Thyroid gland (tissue), 4 donors: ENCODE measurements at regions not wholly inside any gene's neighbourhood (a gene's known extent, or its start where the extent isn't known, plus 50 kb on each side); places are given as distances from the start of the nearest gene placed in this dataset.

Experiments used
- DNase-seq, 2 donors: peaks; one replicate each; pipeline ENCODE4 v3.0.0-alpha.2; 2019
- H3K27ac ChIP-seq, 3 donors: fragments of 200-600 bp; sonication (generic); 1 replicate in 2 of 3; 2 replicates in 1 of 3; pipeline ENCODE4 v1.5.1; 2016 to 2019; ENCODE audit warnings: mild to moderate bottlenecking in 1 of 3, moderate library complexity in 1 of 3
- H3K27me3 ChIP-seq: fragments of 200-600 bp; sonication (generic); one replicate; pipeline ENCODE4 v1.5.1; 2019
- H3K36me3 ChIP-seq, 2 donors: fragments of 200-600 bp; sonication (generic); one replicate each; pipeline ENCODE4 v1.5.1; 2016 to 2019
- H3K4me1 ChIP-seq, 2 donors: fragments of 200-600 bp; sonication (generic); one replicate each; pipeline ENCODE4 v1.5.1; 2017 to 2019
- H3K4me3 ChIP-seq, 3 donors: fragments of 200-600 bp; sonication (generic); replicated peaks in 1 of 3; 1 replicate in 2 of 3; 2 replicates in 1 of 3; pipeline ENCODE4 v1.5.1; 2016; ENCODE audit warnings: mild to moderate bottlenecking in 1 of 3
- H3K9me3 ChIP-seq: fragments of 200-600 bp; sonication (generic); one replicate; pipeline ENCODE4 v1.5.1; 2017
- POLR2A ChIP-seq, 2 donors: fragments of 450-650 bp; IDR thresholded peaks; one replicate each; pipeline ENCODE4 v1.6.1; 2017; ENCODE audit warnings: antibody characterized with exemption in 2 of 2, mild to moderate bottlenecking in 2 of 2, moderate library complexity in 1 of 2
- WGBS, 2 donors: methylation state at CpG; one replicate each; pipeline ENCODE4 v1.1.5; 2017; 5-methylcytosine and 5-hydroxymethylcytosine counted together
- intact Hi-C: fragments of 100-400 bp; cut with DNase I; formaldehyde crosslinking; loops from one replicate; pipeline ENCODE4 v1.15.1; 2023
- TF ChIP-seq, protein P1 (sequence below), 6 experiments: fragments of 200-600 bp in 3 of 6; fragments of 450-650 bp in 3 of 6; sonication (generic) in 3 of 6; IDR thresholded peaks; one replicate each; pipeline ENCODE4 v1.5.1; 2016 to 2019; ENCODE audit warnings: antibody characterized with exemption in 6 of 6, mild to moderate bottlenecking in 2 of 6, inconsistent platforms in 1 of 6, moderate library complexity in 1 of 6

DNA sequence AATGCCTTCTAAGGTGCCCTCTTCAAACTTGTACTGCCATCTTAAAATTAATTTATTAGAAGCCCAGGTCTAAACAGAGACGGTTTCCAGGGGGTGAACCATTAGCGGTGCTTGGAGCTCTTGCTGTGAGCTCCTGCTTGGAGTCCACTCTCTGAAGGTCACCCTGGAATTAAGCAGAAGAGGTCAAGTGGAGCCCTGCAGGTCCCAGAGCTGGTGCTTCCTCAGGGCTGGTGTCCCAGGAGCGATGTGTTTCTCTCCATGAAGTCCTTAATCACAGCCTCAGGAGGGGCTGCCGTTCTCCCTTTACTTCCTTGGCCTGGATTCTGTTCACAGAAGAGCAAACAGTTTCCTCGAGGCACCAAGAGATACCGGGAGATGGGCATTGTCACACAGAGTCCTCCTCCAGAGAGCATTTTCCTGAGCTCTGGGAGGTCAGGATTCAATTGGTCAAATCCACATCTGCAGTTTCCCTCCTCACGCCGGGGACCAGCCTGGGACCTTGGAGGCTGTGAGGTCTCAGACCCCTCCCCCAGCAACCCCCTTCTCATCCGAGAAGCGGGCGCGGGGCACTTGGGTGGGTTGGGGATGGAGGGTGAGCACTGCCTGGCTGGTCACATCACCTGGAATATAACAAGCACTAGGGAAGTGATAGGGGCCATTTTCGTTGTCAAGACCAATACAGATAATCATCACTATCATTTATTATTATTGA is 310.4 kb downstream of the AJAP1 start:
- TF ChIP-seq POLR2A (IDR thresholded peaks at IDR 0.05), result no peak
- TF ChIP-seq, protein P1, sequence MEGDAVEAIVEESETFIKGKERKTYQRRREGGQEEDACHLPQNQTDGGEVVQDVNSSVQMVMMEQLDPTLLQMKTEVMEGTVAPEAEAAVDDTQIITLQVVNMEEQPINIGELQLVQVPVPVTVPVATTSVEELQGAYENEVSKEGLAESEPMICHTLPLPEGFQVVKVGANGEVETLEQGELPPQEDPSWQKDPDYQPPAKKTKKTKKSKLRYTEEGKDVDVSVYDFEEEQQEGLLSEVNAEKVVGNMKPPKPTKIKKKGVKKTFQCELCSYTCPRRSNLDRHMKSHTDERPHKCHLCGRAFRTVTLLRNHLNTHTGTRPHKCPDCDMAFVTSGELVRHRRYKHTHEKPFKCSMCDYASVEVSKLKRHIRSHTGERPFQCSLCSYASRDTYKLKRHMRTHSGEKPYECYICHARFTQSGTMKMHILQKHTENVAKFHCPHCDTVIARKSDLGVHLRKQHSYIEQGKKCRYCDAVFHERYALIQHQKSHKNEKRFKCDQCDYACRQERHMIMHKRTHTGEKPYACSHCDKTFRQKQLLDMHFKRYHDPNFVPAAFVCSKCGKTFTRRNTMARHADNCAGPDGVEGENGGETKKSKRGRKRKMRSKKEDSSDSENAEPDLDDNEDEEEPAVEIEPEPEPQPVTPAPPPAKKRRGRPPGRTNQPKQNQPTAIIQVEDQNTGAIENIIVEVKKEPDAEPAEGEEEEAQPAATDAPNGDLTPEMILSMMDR (IDR thresholded peaks at IDR 0.05), result no peak
- no peak for DNase-seq
- Histone ChIP-seq H3K36me3 (no peaks in the 10 kb centered on the region), H3K4me3 (no peak overlapping the region), H3K4me1 (peaks cover 0 to 5% of the 10 kb centered on the region in 2 donors), H3K27ac (no peak overlapping the region), H3K27me3 (no peaks in the 10 kb centered on the region), H3K9me3 (no peaks in the 10 kb centered on the region)
- WGBS, 2 donors, result 61 to 67% methylated on average over 13 of the region's 13 CpGs
- intact Hi-C loops, result no loop called here

DNA sequence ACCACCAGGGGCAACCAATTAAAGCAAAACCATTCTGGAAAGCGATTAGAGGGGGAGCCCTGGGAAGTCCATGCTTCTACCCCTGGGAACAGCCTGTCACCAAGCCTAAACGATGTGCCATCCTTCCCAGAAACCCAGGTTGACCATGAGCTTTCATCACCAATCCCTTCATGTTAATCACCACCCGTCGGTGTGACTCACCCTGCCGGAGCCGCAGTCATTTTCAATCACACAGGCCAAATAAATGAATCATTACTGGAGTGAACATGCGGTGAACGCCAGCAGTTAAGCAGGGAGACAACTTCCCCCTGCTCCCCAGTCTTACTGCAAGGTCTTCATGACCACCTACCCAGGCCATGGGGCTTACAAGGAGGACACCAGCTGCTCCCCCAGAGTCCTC is 308.8 kb downstream of the AJAP1 start:
- 83 to 86% methylated on average over 8 of the region's 8 CpGs for WGBS, 2 donors
- no peak for DNase-seq
- no peak overlapping the region for H3K27ac ChIP-seq
- H3K4me1 ChIP-seq, result peaks cover 0 to 5% of the 10 kb centered on the region in 2 donors
- no peaks in the 10 kb centered on the region for H3K27me3 ChIP-seq
- TF ChIP-seq POLR2A (IDR thresholded peaks at IDR 0.05), result no peak
- TF ChIP-seq, protein P1 (IDR thresholded peaks at IDR 0.05), result no peak
- no peaks in the 10 kb centered on the region for H3K36me3 ChIP-seq
- H3K9me3 ChIP-seq, result no peaks in the 10 kb centered on the region
- H3K4me3 ChIP-seq, result no peak overlapping the region
- intact Hi-C loops, result no loop called here

DNA sequence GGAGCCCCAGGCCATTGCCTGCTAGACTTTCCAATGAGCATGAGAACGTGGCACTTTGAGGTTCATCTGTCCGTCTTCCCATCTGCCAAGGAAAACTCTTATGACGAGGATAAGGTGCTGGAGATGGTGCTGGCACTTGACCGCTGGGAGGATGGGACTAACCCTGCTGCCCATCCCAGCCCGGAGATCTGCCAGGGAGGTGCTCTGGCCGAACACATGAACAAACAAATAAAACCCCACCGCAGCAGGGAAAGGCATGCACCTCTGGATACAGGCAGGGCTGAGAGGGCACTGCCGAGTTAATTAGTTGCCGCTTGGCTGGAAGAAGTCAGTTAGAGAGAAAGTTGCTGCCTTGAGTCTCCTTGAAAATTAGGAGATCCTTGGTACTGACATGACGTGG is 308.4 kb downstream of the AJAP1 start:
- no peak overlapping the region for H3K4me3 ChIP-seq
- peaks cover 0 to 5% of the 10 kb centered on the region in 2 donors for H3K4me1 ChIP-seq
- TF ChIP-seq, protein P1 (IDR thresholded peaks at IDR 0.05), result no peak
- no peak for TF ChIP-seq POLR2A (IDR thresholded peaks at IDR 0.05)
- H3K9me3 ChIP-seq, result no peaks in the 10 kb centered on the region
- no peak overlapping the region for H3K27ac ChIP-seq
- WGBS, 2 donors, result 73 to 74% methylated on average over 10 of the region's 10 CpGs
- DNase-seq, result no peak
- no peaks in the 10 kb centered on the region for H3K36me3 ChIP-seq
- no peaks in the 10 kb centered on the region for H3K27me3 ChIP-seq
- intact Hi-C loops, result no loop called here

GRCh38 chr1:4961935-4962645 is 307.7 kb downstream of the AJAP1 start:
- H3K36me3 ChIP-seq, result no peaks in the 10 kb centered on the region
- H3K27ac ChIP-seq, result no peak overlapping the region
- TF ChIP-seq, protein P1 (IDR thresholded peaks at IDR 0.05), result no peak
- no peak for TF ChIP-seq POLR2A (IDR thresholded peaks at IDR 0.05)
- H3K4me1 ChIP-seq, result peaks cover 0 to 5% of the 10 kb centered on the region in 2 donors
- H3K9me3 ChIP-seq, result no peaks in the 10 kb centered on the region
- no peaks in the 10 kb centered on the region for H3K27me3 ChIP-seq
- WGBS, 2 donors, result 91% methylated on average over 7 to 8 of the region's 8 CpGs
- H3K4me3 ChIP-seq, result no peak overlapping the region
- intact Hi-C loops, result no loop called here
- no peak for DNase-seq
